H1 (cell line): ENCODE measurements at regions not wholly inside any gene's neighbourhood (a gene's known extent, or its start where the extent isn't known, plus 50 kb on each side); places are given as distances from the start of the nearest gene placed in this dataset.

Experiments
- CTCF ChIA-PET: fragments of 300-600 bp; sonication (Branson Sonifier 250); formaldehyde crosslinking; loops from one replicate; lab custom pipeline; 2021; ENCODE audit not compliant: partially characterized antibody; lab: Charles Lee
- POLR2A ChIA-PET: fragments of 300-600 bp; sonication (Branson Sonifier 250); formaldehyde crosslinking; loops from one replicate; lab custom pipeline; 2021; ENCODE audit warnings: inconsistent platforms; ENCODE audit not compliant: partially characterized antibody; lab: Charles Lee
- DNase-seq, 2 experiments: peaks; one replicate each; pipeline versions ENCODE4 v3.0.0 to v3.0.0-alpha.2; 2010 to 2022; ENCODE audit warnings: low spot score in 2 of 2, low read depth in 1 of 2, mixed read lengths in 1 of 2
- FAIRE-seq: peaks from 2 replicates; lab custom pipeline; 2011; peaks lifted over from hg19 to GRCh38; lab: Jason Lieb, UNC
- H2AFZ ChIP-seq: 2 replicates; pipeline ENCODE4 v1.8.1; 2012; ENCODE audit warnings: low read length, inconsistent platforms
- H2AK5ac ChIP-seq: 2 replicates; pipeline ENCODE4 v1.6.1; 2013; ENCODE audit warnings: low read depth, low read length
- H2BK120ac ChIP-seq: replicated peaks from 2 replicates; pipeline ENCODE3; 2013; ENCODE audit warnings: low read depth, low read length, inconsistent platforms
- H2BK12ac ChIP-seq: 2 replicates; pipeline ENCODE4 v1.6.1; 2013; ENCODE audit warnings: low read depth, low read length
- H2BK15ac ChIP-seq: 2 replicates; pipeline ENCODE4 v1.6.1; 2013; ENCODE audit warnings: low read length
- H2BK20ac ChIP-seq: 2 replicates; pipeline ENCODE4 v1.6.1; 2013; ENCODE audit warnings: low read length
- H2BK5ac ChIP-seq: 2 replicates; pipeline ENCODE4 v1.6.1; 2013; ENCODE audit warnings: low read depth, low read length
- H3K14ac ChIP-seq: 2 replicates; pipeline ENCODE4 v1.6.1; 2013; ENCODE audit warnings: inconsistent platforms; ENCODE audit not compliant: insufficient read length
- H3K18ac ChIP-seq: 2 replicates; pipeline ENCODE4 v1.6.1; 2013; ENCODE audit warnings: low read length; ENCODE audit errors: extremely low read depth
- H3K23ac ChIP-seq: 2 replicates; pipeline ENCODE4 v1.6.1; 2013; ENCODE audit warnings: inconsistent platforms; ENCODE audit not compliant: insufficient read length
- H3K23me2 ChIP-seq: 2 replicates; pipeline ENCODE4 v1.6.1; 2013; ENCODE audit warnings: low read depth, low read length
- H3K27ac ChIP-seq: 2 replicates; pipeline ENCODE4 v1.6.1; 2011; ENCODE audit warnings: low read depth, low read length, inconsistent platforms
- H3K27me3 ChIP-seq, 4 experiments: replicated peaks in 1 of 4; 1 replicate in 1 of 4; 2 replicates in 3 of 4; pipeline versions ENCODE4 v1.6.1 to v1.8.1; 2011 to 2013; ENCODE audit warnings: low read length in 3 of 4, mild to moderate bottlenecking in 3 of 4, inconsistent platforms in 2 of 4, mixed read lengths in 2 of 4, moderate library complexity in 1 of 4; ENCODE audit not compliant: control insufficient read depth in 3 of 4, insufficient read depth in 3 of 4; ENCODE audit errors: extremely low read depth in 1 of 4
- H3K36me3 ChIP-seq, 4 experiments: 2 replicates each; pipeline versions ENCODE4 v1.6.1 to v1.8.1; 2011 to 2013; ENCODE audit warnings: mild to moderate bottlenecking in 4 of 4, low read length in 3 of 4, moderate library complexity in 2 of 4, control low read depth in 1 of 4, inconsistent platforms in 1 of 4; ENCODE audit not compliant: insufficient read depth in 4 of 4, control insufficient read depth in 2 of 4
- H3K4ac ChIP-seq: replicated peaks from 2 replicates; pipeline ENCODE3; 2013; ENCODE audit warnings: low read length, low read depth, mixed read lengths, inconsistent platforms; ENCODE audit not compliant: insufficient read length
- H3K4me1 ChIP-seq, 4 experiments: replicated peaks in 1 of 4; 1 replicate in 1 of 4; 2 replicates in 3 of 4; pipeline versions ENCODE4 v1.6.1 to v1.8.1; 2011 to 2013; ENCODE audit warnings: low read length in 3 of 4, inconsistent platforms in 2 of 4, mixed read lengths in 1 of 4; ENCODE audit not compliant: insufficient read depth in 4 of 4, control insufficient read depth in 3 of 4
- H3K4me2 ChIP-seq, 2 experiments: 2 replicates each; pipeline versions ENCODE4 v1.6.1 to v1.8.1; 2011 to 2013; ENCODE audit warnings: low read depth in 2 of 2, low read length in 2 of 2, control low read depth in 1 of 2, inconsistent platforms in 1 of 2, mild to moderate bottlenecking in 1 of 2; ENCODE audit not compliant: insufficient read depth in 1 of 2
- H3K4me3 ChIP-seq, 4 experiments: fragments of 200-600, 300-600 bp in 1 of 4; sonication (generic), shearing (Covaris generic), sonication (Bioruptor Twin) in 1 of 4; 2 replicates each; pipeline versions ENCODE4 v1.5.1 to v1.8.1; 2011 to 2016; ENCODE audit warnings: low read length in 4 of 4, low read depth in 3 of 4, control low read depth in 2 of 4, inconsistent platforms in 2 of 4, mild to moderate bottlenecking in 2 of 4, mixed read lengths in 1 of 4, moderate library complexity in 1 of 4; ENCODE audit not compliant: insufficient read depth in 2 of 4; ENCODE audit errors: extremely low read depth in 1 of 4
- H3K56ac ChIP-seq: replicated peaks from 2 replicates; pipeline ENCODE3; 2013; ENCODE audit warnings: low read depth, mild to moderate bottlenecking, mixed read lengths, low read length, inconsistent platforms; ENCODE audit not compliant: insufficient read length
- H3K79me1 ChIP-seq: 2 replicates; pipeline ENCODE4 v1.6.1; 2013; ENCODE audit warnings: low read depth, low read length, control low read depth
- H3K79me2 ChIP-seq, 2 experiments: 2 replicates each; pipeline versions ENCODE4 v1.6.1 to v1.8.1; 2012 to 2013; ENCODE audit warnings: low read length in 2 of 2, mild to moderate bottlenecking in 2 of 2, inconsistent platforms in 1 of 2; ENCODE audit not compliant: insufficient read depth in 2 of 2, control insufficient read depth in 1 of 2
- H3K9ac ChIP-seq, 4 experiments: replicated peaks in 1 of 4; 1 replicate in 1 of 4; 2 replicates in 3 of 4; pipeline versions ENCODE4 v1.6.1 to v1.8.1; 2011 to 2013; ENCODE audit warnings: low read depth in 3 of 4, low read length in 3 of 4, control low read depth in 2 of 4, mild to moderate bottlenecking in 2 of 4, moderate library complexity in 2 of 4, inconsistent platforms in 1 of 4; ENCODE audit errors: extremely low read depth in 1 of 4
- H3K9me3 ChIP-seq, 2 experiments: 2 replicates each; pipeline versions ENCODE4 v1.6.1 to v1.8.1; 2012 to 2013; ENCODE audit warnings: mild to moderate bottlenecking in 2 of 2, moderate library complexity in 2 of 2, control low read depth in 1 of 2, inconsistent platforms in 1 of 2, low read depth in 1 of 2, low read length in 1 of 2, mixed read lengths in 1 of 2; ENCODE audit not compliant: insufficient read depth in 2 of 2
- H4K20me1 ChIP-seq, 2 experiments: replicated peaks in 1 of 2; 2 replicates each; pipeline versions ENCODE3 to v1.8.1; 2011 to 2013; ENCODE audit warnings: inconsistent platforms in 2 of 2, low read length in 2 of 2, mild to moderate bottlenecking in 1 of 2; ENCODE audit not compliant: insufficient read depth in 2 of 2, control insufficient read depth in 1 of 2
- H4K5ac ChIP-seq: 2 replicates; pipeline ENCODE4 v1.6.1; 2013; ENCODE audit warnings: low read length, low read depth, mixed read lengths, inconsistent platforms; ENCODE audit not compliant: insufficient read length
- H4K8ac ChIP-seq: 2 replicates; pipeline ENCODE4 v1.8.0; 2013; ENCODE audit warnings: mild to moderate bottlenecking, moderate library complexity, low read length, inconsistent platforms; ENCODE audit not compliant: insufficient read depth; ENCODE audit errors: extremely low read depth
- H4K91ac ChIP-seq: replicated peaks from 2 replicates; pipeline ENCODE3; 2013; ENCODE audit warnings: low read length, mixed read lengths, inconsistent platforms; ENCODE audit not compliant: insufficient read length
- MAFK ChIP-seq: IDR thresholded peaks from 2 replicates; pipeline ENCODE4 v1.6.1; 2012; ENCODE audit warnings: low read depth, mild to moderate bottlenecking, improper control_type of control experiment, low read length
- RXRA ChIP-seq: IDR thresholded peaks from 2 replicates; pipeline ENCODE4 v1.6.1; 2011; ENCODE audit warnings: low read depth, mild to moderate bottlenecking, low read length, moderate library complexity; ENCODE audit not compliant: insufficient read depth
- WGBS, 2 experiments: shearing (Covaris generic) in 1 of 2; methylation state at CpG; one replicate each; pipeline versions ENCODE4 v1.1.6 to v1.1.7; 2013 to 2015; ENCODE audit warnings: low lambda C conversion rate in 2 of 2, mixed read lengths in 2 of 2, inconsistent platforms in 1 of 2, low coverage in 1 of 2, missing lambda C conversion rate in 1 of 2; ENCODE audit not compliant: insufficient replicate concordance in 2 of 2, insufficient coverage in 1 of 2, insufficient read length in 1 of 2; ENCODE audit errors: extremely low coverage in 1 of 2, missing lambda C conversion rate in 1 of 2; 5-methylcytosine and 5-hydroxymethylcytosine counted together

DNA sequence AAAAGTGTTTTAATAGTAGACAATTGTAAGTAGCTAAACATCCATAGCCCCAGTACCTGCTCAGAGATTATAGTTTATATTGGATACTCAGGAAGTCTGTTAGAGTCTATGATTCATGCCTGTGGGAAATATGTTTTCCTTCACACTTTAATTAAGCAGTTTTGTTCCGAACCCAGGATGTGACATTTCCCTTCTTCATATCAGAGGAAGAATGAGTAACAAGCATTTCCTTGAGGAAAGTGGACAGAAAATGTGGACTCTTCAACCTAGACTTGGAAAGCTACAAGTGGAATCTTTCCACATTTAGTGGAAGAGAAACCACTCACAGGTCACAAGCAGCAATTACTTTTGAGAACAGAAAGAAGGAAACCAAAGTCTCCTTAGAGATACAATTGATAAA lies 419.4 kb downstream of the C4orf33 start:
- Histone ChIP-seq H3K4me1 (no peaks in the 10 kb centered on the region), H3K36me3 (no peaks in the 10 kb centered on the region), H4K8ac (no peak overlapping the region), H4K20me1 (no peaks in the 10 kb centered on the region), H3K27me3 (no peaks in the 10 kb centered on the region), H2BK12ac (no peak overlapping the region), H3K4me3 (no peak overlapping the region), H4K5ac (no peak overlapping the region), H3K18ac (no peak overlapping the region), H2BK15ac (no peak overlapping the region), H3K14ac (no peak overlapping the region), H2AFZ (no peak overlapping the region), H3K79me2 (no peaks in the 10 kb centered on the region), H3K9ac (no peak overlapping the region), H3K4me2 (no peak overlapping the region), H3K23ac (no peak overlapping the region), H3K27ac (no peak overlapping the region), H3K23me2 (no peaks in the 10 kb centered on the region), H3K56ac (no peak overlapping the region), H3K79me1 (no peaks in the 10 kb centered on the region), H3K4ac (no peak overlapping the region), H2BK20ac (no peak overlapping the region), H4K91ac (no peak overlapping the region), H2BK5ac (no peak overlapping the region), H3K9me3 (no peaks in the 10 kb centered on the region; a peak in 1 of 4 replicates), H2AK5ac (no peak overlapping the region), H2BK120ac (no peak overlapping the region)
- 88% methylated on average over 1 of the region's 1 CpG; no CpG with 5 or more reads in 1 of the 2 experiments for WGBS, 2 experiments
- CTCF ChIA-PET, result no interaction called here
- no peak for FAIRE-seq
- POLR2A ChIA-PET, result no interaction called here
- TF ChIP-seq MAFK, result no peak
- TF ChIP-seq RXRA, result no peak
- no peak for DNase-seq
